ENCODE measurements at regions not wholly inside any gene's neighbourhood (a gene's known extent, or its start where the extent isn't known, plus 50 kb on each side); places are given as distances from the start of the nearest gene placed in this dataset.
"Not testable (repeated sequence)": the region's sequence is repeated elsewhere in the genome, so short reads cannot be mapped to it uniquely, and the experiment has no call there.

DNA sequence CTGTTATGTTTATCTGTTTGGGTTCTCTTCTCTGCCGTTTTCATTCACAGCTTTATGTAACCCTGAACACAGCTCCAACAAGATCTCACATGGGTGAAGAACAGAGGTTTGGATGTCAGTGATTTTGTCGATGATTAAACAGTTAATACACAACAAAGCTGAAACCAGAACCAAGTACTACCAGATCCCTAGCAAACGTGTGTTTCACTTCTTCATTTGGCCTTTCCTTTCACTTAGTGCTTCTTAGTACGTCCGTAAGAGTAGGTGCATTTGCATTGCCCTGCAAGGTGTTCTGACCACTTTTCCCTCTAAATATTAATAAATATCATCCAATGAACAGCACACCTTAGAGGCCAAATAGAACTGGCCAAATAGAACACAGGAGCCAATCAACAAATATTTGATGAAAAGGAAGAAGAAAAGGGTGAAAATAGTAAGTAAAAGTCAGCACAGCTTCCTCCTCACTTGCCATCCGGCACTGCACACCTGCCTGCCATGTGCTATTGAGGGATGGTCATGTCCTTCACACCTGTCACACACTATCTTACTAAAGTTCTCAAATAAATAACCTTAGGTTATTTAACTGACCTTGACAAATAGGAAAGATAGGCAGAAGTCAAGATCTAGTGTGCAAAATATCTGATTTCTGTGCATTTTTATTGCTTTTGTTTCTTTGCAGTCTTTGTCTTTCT, 252.6 kb upstream of the ANKRD30A start:
- no peak for DNase-seq

DNA sequence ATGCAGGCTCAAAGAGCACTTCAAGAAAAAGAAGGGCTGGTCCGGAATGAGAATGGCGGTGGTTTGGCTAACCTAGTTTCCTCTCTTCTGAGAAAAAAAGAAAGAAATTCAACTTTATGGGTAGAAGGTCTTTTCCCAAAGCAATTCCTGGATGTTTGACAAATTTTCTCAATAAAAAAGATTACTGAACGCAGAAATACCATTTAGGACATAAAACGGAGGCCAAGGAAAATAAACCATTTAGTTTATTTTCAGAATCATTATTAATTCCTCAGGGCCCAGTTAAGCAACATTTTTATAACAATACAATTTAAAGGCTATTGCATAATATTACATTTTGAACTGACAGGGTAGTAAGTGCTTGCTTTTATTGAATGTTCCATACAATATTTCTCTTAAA, 284.6 kb upstream of the ANKRD30A start:
- DNase-seq: no peak

DNA sequence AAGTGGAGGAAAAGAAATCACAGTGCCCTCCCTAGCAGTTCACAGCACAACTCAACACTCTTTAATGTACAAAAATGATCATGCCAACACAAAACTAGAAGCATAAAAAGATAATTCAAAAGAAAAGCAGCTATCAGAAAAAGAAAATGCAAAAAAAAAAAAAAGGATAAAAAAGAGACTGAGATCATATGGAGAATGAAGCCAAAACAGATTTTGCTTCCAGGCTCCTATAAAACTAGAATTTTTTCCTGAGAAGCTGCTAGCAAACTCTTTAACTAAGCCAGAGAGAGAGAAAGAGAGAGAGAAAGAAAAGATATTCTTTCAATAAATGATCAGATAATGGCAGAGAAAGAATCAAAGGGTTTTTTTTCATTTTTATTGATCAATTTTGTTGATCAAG, 288.0 kb upstream of the ANKRD30A start:
- DNase-seq: no peak

DNA sequence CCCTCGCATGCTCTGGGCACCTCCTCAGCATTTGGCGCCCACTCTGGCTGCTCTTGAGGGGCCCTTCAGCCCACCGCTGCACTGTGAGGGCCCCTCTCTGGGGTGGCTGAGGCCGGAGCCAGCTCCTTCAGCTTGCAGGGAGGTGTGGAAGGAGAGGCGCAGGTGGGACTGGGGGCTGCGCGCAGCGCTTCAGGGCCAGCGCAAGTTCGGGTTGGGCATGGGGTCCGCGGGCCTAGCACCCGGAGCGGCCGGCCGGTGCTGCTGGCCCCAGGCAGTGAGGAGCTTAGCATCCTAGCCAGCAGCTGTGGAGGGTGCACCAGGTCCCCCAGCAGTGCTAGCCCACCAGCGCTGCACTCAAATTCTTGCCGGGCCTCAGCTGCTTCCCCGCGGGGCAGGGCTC, 305.6 kb upstream of the ANKRD30A start:
- no peak for DNase-seq

DNA sequence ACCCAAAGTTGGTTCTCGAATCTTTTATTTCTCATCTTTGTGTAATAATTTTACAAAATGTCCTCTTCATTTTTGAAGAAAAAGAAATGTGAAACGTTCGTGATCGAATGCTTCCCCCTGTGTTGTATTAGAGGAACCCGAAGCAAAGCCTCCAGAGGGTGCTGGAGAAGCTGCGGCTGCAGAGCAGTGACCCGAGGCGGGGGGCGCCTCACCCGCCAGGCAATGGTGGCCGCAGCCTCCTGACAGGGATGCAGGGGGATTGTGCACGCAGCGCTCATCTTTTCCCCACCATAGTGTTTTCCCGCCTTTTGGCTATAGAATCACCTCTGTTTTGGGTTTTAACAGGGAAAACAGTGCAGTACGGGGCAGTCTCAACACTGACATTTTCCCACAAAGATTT, 307.5 kb upstream of the ANKRD30A start:
- no peak for DNase-seq

DNA sequence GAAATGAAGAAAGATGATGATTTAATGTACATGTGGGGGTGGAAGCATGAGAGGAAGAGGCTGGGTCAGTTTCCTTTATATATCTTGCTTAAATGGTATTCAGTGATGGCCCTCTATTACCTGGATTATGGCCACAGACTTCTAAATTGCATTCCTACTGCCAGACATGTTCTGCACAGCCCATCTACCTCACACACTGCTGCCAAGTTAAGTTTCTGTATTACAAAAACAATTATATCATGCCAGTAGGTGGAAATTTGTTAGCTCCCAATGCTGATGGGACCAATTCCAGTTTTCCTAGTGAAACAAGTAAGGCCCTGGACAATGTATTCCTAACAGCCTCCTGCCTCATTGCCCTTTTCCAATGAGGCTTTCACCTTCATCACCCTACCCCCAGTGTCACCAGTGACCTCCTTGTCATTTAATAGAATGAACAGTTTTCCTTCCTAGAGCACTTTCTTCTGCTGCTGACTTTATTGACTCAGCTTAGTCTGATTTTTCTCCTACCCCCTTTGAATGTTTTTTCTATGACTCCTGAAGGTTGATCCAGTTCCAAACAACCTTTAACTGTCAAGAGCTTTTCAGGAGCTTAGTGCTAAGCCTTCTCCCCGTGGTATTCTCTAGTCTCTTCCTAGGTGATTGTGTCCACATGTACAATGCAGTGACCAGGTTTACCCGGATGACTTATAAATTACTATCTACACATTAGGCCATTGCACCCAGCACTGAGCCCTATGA, 316.6 kb upstream of the ANKRD30A start:
- no peak for DNase-seq

DNA sequence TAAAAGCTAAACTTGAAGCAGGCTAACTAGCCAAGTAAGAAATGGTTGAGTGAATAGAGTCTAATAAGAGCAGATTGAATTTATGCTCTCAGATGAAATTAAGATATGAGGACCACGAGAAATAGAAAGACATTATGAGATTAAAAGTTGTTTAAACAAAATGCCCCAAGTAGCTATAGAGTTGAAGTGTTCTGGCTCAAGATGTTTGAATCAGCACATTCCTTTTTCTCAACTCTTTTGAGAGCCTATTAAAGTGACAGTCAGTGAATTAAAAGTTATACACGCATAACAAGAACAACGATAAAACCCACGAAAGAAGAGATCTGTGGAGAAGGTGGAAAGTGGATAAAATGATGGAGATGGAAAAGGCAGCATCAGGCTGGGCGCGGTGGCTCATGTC, 322.2 kb upstream of the ANKRD30A start:
- no peak for DNase-seq

DNA sequence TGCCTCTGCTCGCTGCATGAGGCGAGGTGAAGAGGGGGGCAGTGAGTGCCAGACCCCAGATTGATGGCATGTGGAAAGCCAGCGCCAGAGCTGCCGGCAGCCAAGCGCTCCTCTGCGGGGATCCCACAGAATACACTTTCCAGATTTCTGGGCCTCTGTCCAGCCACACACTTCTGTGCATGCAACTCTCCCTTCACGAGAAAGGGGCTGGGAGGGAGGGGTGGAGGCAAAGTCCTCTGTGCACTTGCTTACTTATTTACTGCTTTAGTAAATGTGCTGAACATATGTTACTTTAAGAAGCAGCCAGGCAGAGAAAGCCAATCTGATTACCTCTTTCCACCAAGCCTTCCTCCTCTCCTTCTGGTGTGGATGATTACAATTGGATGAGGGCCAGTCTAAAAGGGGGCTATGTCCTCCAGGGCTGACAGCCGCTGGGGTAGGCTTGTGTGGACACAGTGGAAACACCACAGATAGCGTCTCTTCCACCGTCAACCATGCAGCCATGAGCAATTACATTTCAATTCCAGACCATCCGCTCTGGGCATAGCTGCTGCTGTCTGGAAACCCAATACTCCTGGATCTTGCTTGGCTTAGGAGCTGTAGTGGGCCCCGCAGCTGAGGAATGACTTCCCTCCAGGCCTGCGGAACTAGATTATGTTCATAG, 322.8 kb upstream of the ANKRD30A start:
- DNase-seq: no peak

DNA sequence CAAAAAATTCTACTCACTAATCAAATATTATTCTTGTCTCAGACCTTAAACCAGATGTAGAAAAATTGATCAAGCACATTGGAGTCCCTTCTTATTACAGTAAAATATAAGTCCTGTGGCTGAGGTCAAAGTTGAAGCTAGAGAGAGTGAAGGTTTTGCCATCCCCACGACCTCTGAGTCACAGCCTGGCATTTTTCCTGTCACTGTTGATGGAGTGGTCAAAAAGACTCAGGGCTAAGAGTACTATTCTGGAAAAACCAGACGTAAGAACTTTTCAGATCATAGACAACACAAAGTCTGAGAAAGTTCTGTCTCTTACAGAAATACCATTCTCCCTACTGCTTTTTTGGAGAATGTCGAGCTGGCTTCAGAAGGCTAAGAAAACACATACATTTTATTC, 323.7 kb upstream of the ANKRD30A start:
- DNase-seq: no peak

DNA sequence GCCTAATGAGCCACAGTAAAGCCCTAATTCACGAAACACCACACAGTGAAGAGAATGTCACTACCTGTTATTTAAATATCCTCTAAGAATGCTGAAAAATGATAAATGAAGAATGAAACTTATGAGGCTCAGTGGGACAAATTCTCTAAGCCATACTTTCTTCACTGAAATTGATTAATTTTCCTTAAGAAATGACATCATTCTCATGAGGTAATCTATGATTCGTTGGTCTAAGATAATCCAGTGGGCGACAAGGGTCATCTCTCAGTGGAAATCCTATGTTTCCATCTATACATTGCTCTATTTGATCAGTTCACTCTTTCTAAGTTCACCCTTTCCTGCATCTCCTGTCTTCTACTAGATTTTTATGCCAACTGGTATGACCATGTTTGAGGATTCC, 330.4 kb upstream of the ANKRD30A start:
- DNase-seq: no peak

DNA sequence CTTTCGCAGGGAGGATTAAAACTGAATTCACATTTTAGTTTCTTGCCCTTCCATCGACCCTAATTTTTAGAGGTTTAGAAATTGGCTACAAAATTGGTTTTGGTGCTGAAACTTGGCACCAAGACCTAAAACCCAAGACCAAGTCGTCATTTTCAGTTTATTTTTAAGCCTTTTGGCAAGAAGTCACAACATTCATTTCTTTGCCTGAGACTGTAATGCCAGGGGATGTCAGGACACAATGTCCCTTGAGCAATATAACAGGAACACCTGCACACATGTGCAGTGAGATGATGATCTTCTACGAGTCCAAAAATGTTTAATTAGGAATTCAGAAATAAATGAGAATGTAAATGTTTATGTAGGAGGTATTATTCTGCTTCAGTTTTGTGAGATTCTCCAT, 335.4 kb upstream of the ANKRD30A start:
- DNase-seq: no peak

DNA sequence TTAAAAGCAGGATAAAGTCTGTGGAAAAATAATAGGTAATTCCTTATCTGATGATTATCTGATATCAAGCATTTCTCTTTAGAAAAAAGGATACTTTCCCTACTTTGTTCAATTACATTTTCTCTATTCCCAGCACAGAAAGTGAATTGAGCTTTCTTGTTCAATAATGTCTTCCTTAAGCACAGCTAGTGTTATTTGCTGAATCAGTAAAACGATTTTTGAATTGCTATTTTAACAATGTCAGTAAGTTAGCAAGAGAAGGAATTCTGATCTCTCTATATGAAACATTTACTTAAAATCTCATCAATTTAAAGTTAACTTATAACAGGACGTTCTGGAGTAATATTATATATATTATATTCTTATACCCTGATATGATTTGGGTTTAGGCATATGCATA, 337.2 kb upstream of the ANKRD30A start:
- DNase-seq: no peak

DNA sequence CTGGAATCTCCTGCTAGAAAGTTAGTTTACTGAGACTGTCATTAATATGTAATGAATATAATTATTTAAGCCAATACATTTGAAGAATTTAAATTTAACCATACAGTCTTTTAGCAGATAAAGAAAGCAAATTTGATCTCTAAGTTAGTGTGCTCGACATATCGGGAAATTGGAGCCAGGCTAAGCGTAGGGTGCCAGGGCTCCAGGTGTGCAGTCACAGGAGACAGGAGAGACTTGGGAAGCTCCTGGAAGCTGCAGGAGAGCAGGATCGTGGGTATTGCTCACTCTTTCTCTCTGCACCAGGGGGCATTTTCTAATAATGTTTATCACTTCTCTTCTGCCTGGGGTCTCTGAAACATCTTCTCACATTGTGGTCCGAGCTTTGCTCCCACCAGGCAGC, 342.0 kb upstream of the ANKRD30A start:
- DNase-seq: no peak

DNA sequence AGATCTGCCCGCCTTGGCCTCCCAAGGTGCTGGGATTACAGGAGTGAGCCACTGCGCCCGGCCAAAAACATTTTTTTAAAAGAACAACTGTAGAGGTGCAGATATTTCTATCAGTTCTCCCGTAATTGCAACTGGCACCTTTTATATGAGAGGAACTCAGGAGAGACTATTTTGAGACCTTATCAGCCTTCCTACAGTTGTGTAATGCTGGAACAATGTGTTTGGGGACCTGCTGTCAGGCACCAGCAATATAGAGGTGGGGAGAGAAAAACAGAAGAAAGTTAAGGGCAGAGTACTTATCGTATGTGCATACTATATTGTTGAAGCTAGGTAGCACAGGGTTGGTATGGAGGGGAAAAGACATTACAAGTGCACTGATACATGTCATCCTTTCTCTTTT, 343.8 kb upstream of the ANKRD30A start:
- no peak for DNase-seq

DNA sequence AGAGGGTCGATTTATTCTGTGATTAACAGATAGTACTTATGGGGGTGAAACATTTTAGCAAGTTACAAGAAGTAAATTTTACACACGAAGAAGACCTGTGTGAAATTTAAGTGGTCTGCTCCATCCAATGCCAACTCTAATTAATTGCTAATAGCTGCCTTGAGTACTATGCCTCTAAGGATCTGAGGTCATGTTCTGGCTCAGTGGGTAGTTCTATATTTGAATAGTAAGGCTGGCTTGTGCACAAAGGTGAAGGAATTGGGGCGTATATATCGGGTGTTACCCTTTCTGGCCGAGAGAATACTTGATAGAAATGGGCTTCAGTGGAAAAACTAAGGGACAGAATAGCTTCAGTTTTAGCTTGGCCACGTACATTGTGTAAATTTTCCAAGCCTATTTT, 345.2 kb upstream of the ANKRD30A start:
- DNase-seq: no peak

DNA sequence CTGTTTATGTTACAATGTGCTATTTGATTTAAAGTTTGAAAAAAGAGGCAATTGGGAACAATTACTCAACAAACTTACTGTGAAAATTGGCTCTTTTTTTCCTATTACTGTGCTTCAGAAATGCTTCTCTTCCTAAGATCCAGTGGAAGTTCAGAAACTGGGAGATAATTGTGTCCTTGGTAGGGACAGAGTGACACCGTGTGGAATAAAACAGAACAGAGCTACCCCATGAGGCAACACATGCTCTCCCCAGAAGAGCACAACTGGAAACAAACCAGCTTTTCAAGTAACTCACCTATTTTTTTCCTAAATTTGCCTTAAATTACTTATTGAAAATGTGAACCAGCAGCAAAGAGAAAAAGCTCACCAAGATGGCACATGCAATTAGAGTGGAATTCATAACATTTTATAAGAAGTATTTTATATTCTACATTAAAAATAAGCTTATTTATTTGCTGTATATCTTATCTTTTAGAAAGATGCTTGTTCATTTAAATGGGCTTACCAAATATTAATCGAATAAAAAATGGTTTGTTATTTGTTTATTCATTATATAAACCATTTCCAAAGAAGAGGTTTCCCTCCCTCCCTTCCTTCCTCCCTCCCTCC, 346.1 kb upstream of the ANKRD30A start:
- DNase-seq: peak; percentile 1 to 64

DNA sequence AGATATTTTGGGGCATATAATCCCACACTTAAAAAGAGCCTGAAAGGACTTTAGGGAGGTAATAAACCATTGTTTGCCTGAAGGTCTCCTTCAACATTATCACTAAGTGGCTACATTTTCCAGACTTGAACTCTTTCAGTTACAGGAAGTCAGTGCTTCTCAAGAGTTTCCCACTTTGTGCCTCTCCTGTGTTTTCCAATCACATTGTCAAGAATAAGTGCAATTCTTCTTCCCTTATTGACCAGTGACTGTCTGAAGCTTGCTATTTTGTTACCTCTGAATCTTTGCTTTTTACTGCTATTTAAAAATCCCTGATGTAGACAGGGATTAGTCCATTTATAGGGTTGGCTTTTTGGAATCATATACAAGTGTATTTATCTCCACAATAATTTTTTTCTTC, 346.7 kb upstream of the ANKRD30A start:
- DNase-seq: no peak

DNA sequence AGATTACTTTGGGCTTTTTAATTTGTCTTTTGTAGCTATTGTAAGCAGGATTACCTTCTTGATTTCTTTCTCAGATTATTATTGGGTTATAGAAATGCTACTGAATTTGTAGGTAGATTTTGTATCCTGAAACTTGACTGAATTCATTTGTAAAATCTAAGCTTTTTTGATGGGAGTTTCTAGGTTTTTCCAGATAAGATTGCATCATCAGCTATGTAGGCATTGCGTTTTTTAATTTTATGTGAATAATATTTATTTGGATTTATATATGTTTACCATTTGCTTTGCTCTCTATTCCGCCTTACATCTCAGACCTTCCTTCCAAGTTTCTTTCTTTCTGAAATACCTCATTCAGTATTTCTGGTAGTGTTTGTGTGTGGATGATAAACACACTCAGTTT, 351.7 kb upstream of the ANKRD30A start:
- DNase-seq: no peak

DNA sequence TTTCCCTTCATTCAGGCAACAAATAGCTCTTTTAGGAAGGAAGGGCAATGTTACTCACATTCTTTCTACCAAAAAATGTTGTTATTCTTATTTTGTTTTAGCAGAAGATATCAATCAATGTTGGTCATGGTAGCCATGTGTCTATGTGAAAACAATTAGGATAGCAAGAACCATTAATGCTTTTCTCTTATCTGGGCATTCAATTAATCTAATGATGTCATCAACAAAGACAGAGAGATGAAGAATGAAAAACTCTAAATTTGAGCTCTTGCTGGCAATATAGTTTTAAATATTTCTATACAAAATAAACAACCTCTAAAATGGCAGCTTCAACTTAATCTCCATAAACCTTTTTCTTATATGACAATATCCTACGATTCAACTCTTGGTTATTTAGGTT, 353.7 kb upstream of the ANKRD30A start:
- DNase-seq: no peak

DNA sequence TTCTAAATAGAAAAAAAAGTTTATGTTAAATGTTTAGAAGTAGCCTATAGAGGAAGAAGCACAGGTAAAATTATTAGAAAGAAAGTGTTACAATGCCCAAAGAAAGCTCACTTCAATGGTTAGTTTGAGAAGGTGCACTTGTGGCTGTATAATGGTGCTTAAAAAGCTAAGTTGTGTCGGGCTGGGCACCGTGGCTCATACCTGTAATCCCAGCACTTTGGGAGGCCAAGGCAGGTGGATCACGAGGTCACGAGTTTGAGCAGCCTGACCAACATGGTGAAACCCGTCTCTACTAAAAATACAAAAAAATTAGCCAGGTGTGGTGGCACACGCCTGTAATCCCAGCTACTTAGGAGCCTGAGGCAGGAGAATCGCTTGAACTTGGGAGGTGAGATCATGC, 355.7 kb upstream of the ANKRD30A start:
- DNase-seq: not testable (repeated sequence)

DNA sequence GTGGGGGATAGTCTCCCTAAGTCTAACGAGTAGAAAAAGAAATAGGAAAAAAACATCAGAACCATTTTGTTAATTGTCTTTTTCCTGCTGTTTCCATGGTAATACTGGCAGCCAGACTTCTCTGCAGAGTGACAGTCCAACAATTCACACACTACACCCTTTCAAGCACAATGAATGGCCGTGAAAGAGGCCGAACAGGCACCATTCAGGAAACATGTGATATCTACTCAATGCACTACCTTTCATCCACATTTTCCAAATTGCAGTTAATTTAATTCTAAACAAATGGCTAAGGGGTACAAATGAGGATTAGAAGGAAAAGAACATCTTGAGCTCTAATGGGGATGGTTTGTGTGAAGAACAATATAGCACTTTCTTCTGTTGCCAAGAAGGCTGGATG, 358.5 kb upstream of the ANKRD30A start:
- DNase-seq: no peak

DNA sequence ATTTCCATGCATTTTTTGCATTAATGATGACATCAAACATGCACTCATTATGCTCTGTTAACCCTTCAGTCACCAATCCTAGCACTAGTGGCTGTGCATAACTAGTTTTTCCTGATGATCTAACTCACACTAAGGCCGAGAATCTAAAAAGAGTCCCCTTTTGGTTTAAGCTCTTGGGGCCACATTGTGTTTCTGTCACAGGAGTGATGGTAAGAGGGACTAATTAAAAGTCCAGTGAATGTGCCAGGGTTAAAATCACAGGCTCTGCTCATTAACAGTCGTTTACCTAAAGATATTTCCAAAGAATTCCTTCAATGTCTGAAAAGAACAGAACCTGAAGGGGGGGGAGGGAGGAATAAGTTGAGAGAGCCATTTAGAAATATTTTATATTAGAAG, 359.0 kb upstream of the ANKRD30A start:
- no peak for DNase-seq

DNA sequence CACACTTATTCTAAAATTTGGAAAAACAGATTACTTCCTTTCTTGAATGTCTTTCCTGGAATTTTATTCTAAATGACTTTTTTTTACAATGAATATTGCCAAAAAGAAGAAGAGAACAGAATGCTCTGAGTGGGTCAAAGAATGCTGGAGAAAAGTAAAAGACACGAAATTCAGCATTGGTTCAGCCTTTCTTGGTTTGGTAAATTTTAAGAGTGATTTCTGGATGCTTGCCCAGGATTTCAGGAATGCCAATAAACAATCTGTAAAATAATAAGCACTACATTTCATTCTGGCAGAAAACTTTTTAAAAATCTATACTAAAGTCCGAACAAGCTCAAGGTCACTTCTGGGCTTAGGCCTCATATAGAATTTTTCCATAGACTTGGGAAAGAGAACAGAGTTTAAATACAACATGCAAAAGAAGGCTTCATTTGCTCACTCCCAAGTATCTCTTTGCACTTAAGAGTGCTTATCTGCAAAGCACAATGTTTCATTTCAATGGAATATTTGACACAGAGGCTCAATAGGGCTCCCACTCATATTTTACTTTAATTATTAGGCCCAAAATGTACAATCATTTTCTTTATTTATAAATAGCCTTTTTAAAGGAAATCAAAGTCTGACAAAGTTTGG, 359.5 kb upstream of the ANKRD30A start:
- DNase-seq: no peak

Data from SW 1271 (cell line).